Stimulated activated CD8-positive, alpha-beta memory T cell treated with anti-CD3 and anti-CD28 coated beads, Interleukin-2, amount 100 ng/mL, for 48 hours (primary cell): ENCODE measurements at regions not wholly inside any gene's neighbourhood (a gene's known extent, or its start where the extent isn't known, plus 50 kb on each side); places are given as distances from the start of the nearest gene placed in this dataset.

Source experiments
- DNase-seq, 2 donors: peaks; one replicate each; pipeline ENCODE4 v3.0.0-alpha.2; 2020; ENCODE audit warnings: low read depth in 2 of 2

GRCh38 chr2:173589604-173590275 lies 235.1 kb downstream of the CDCA7 start:
- DNase-seq = no peak

- DNase-seq = no peak
Observed at GRCh38 chr2:173590276-173590861, 235.7 kb downstream of the CDCA7 start.

GRCh38 chr2:173593109-173593508 lies 238.4 kb downstream of the CDCA7 start:
- no peak for DNase-seq

- no peak for DNase-seq
Observed at GRCh38 chr2:173596244-173596643, 241.6 kb downstream of the CDCA7 start.

- no peak for DNase-seq
Observed at GRCh38 chr2:173598525-173598924, 243.9 kb downstream of the CDCA7 start.

- DNase-seq = no peak
Observed at GRCh38 chr2:173599821-173600359, 245.2 kb downstream of the CDCA7 start.

GRCh38 chr2:173602153-173602795 lies 247.6 kb downstream of the CDCA7 start:
- no peak for DNase-seq

- no peak for DNase-seq
Observed at GRCh38 chr2:173605994-173606393, 251.3 kb downstream of the CDCA7 start.

GRCh38 chr2:173606619-173607248 lies 252.1 kb downstream of the CDCA7 start:
- DNase-seq = no peak

GRCh38 chr2:173607606-173608311 lies 253.1 kb downstream of the CDCA7 start:
- no peak for DNase-seq

- DNase-seq = no peak
Observed at GRCh38 chr2:173611121-173611520, 256.4 kb downstream of the CDCA7 start.

GRCh38 chr2:173612354-173612753 lies 257.7 kb downstream of the CDCA7 start:
- no peak for DNase-seq

GRCh38 chr2:173613386-173613785 lies 258.7 kb downstream of the CDCA7 start:
- no peak for DNase-seq

- no peak for DNase-seq
Observed at GRCh38 chr2:173614265-173614930, 259.7 kb downstream of the CDCA7 start.

GRCh38 chr2:173623438-173624319 lies 269.0 kb downstream of the CDCA7 start:
- no peak for DNase-seq

GRCh38 chr2:173625315-173625714 lies 270.6 kb downstream of the CDCA7 start:
- DNase-seq = no peak

GRCh38 chr2:173629076-173629475 lies 274.4 kb downstream of the CDCA7 start:
- no peak for DNase-seq

GRCh38 chr2:173630425-173631126 lies 275.9 kb downstream of the CDCA7 start:
- DNase-seq = no peak

GRCh38 chr2:173631127-173631460 lies 276.4 kb downstream of the CDCA7 start:
- no peak for DNase-seq

- no peak for DNase-seq
Observed at GRCh38 chr2:173644146-173644545, 289.5 kb downstream of the CDCA7 start.
